ENCODE measurements at regions not wholly inside any gene's neighbourhood (a gene's known extent, or its start where the extent isn't known, plus 50 kb on each side); places are given as distances from the start of the nearest gene placed in this dataset.

- TF ChIP-seq CTCF (IDR thresholded peaks at IDR 0.05) (no peak), POLR2AphosphoS5 (IDR thresholded peaks at IDR 0.05) (no peak)
Measured at GRCh38 chr10:36766940-36767339, 358.5 kb upstream of the ANKRD30A start.
